Gastrocnemius medialis (tissue), 4 donors: ENCODE measurements at regions not wholly inside any gene's neighbourhood (a gene's known extent, or its start where the extent isn't known, plus 50 kb on each side); places are given as distances from the start of the nearest gene placed in this dataset.

Experiments used
- CTCF ChIP-seq, 5 experiments: fragments of 450-650 bp in 3 of 5; fragments of 200-600 bp in 2 of 5; sonication (generic) in 2 of 5; IDR thresholded peaks in 4 of 5; conservative IDR thresholded peaks in 1 of 5; 1 replicate in 4 of 5; 2 replicates in 1 of 5; pipeline ENCODE4 v1.5.1; 2016 to 2019; ENCODE audit warnings: antibody characterized with exemption in 5 of 5, mild to moderate bottlenecking in 3 of 5, moderate library complexity in 3 of 5
- POLR2A ChIP-seq, 2 donors: fragments of 450-650 bp; IDR thresholded peaks; one replicate each; pipeline ENCODE4 v1.6.1; 2017; ENCODE audit warnings: antibody characterized with exemption in 2 of 2, mild to moderate bottlenecking in 2 of 2, moderate library complexity in 2 of 2

- TF ChIP-seq CTCF (IDR thresholded peaks at IDR 0.05 in 4 of 5, conservative IDR thresholded peaks at IDR 0.05 in 1 of 5) (no peak), POLR2A (IDR thresholded peaks at IDR 0.05) (no peak)
Observed at GRCh38 chr15:25192651-25193050, 237.9 kb downstream of the SNRPN start.
